IMR-90 (cell line): ENCODE measurements at regions not wholly inside any gene's neighbourhood (a gene's known extent, or its start where the extent isn't known, plus 50 kb on each side); places are given as distances from the start of the nearest gene placed in this dataset.
A peak's percentile ranks its signal among the peaks of the same experiment; 100 is the strongest.

Experiments used
- ATAC-seq: fragments of 200-7000 bp; cut with Tn5 transposase; 2 replicates; pipeline ENCODE4 v1.9.1; 2020; ENCODE audit warnings: low read depth, mild to moderate bottlenecking, moderate library complexity
- BruUV-seq: library from RNA; stranded (reverse); fragments of 400-500 nt; replicated peaks from 2 replicates; lab custom pipeline; 2021; lab: Mats Ljungman, UMichigan
- CTCF ChIA-PET: fragments of 300-600 bp; formaldehyde crosslinking; extraction: SDS; loops from one replicate; lab custom pipeline; 2021; ENCODE audit warnings: antibody characterized with exemption; lab: Yijun Ruan, JAX
- POLR2A ChIA-PET: fragments of 300-600 bp; sonication (Branson Sonifier 250); formaldehyde crosslinking; loops from one replicate; lab custom pipeline; 2022; ENCODE audit warnings: antibody characterized with exemption; ENCODE audit not compliant: unreplicated experiment; lab: Charles Lee
- DNase-seq: peaks from one replicate; pipeline ENCODE4 v3.0.0; 2013
- H2AFZ ChIP-seq: replicated peaks from 2 replicates; pipeline ENCODE3; 2013; ENCODE audit warnings: low read length, mild to moderate bottlenecking; ENCODE audit not compliant: poor library complexity
- H2AK5ac ChIP-seq: 2 replicates; pipeline ENCODE4 v1.6.1; 2013; ENCODE audit warnings: low read depth, low read length, inconsistent platforms
- H2AK9ac ChIP-seq: replicated peaks from 2 replicates; pipeline ENCODE3; 2013; ENCODE audit warnings: mild to moderate bottlenecking, low read depth, low read length, moderate library complexity; ENCODE audit not compliant: poor library complexity
- H2BK120ac ChIP-seq: 2 replicates; pipeline ENCODE4 v1.6.1; 2013; ENCODE audit warnings: low read depth, low read length, inconsistent platforms
- H2BK15ac ChIP-seq: 3 replicates; pipeline ENCODE4 v1.6.1; 2013; ENCODE audit warnings: low read depth, low read length, inconsistent platforms
- H2BK20ac ChIP-seq: 2 replicates; pipeline ENCODE4 v1.6.1; 2013; ENCODE audit warnings: low read depth, mild to moderate bottlenecking, inconsistent platforms, low read length, moderate library complexity
- H2BK5ac ChIP-seq: 2 replicates; pipeline ENCODE4 v1.6.1; 2013; ENCODE audit warnings: mild to moderate bottlenecking, low read depth, low read length, inconsistent platforms; ENCODE audit not compliant: poor library complexity, severe bottlenecking
- H3K14ac ChIP-seq: replicated peaks from 2 replicates; pipeline ENCODE4 v1.6.1; 2013; ENCODE audit warnings: low read depth, low read length, inconsistent platforms
- H3K18ac ChIP-seq: 2 replicates; pipeline ENCODE4 v1.6.1; 2013; ENCODE audit warnings: low read depth, low read length, control low read depth
- H3K23ac ChIP-seq: 2 replicates; pipeline ENCODE4 v1.6.1; 2013; ENCODE audit warnings: low read depth, low read length, inconsistent platforms
- H3K27ac ChIP-seq: 2 replicates; pipeline ENCODE4 v1.5.1; 2013; ENCODE audit warnings: mild to moderate bottlenecking, control low read depth, low read length; ENCODE audit not compliant: insufficient read depth
- H3K27me3 ChIP-seq: 2 replicates; pipeline ENCODE4 v1.6.1; 2013; ENCODE audit warnings: low read length; ENCODE audit not compliant: control insufficient read depth, insufficient read depth
- H3K36me3 ChIP-seq: 2 replicates; pipeline ENCODE4 v1.6.1; 2013; ENCODE audit warnings: low read length, mixed read lengths; ENCODE audit not compliant: control insufficient read depth, insufficient read depth
- H3K4ac ChIP-seq: 2 replicates; pipeline ENCODE4 v1.6.1; 2013; ENCODE audit warnings: low read depth, low read length, inconsistent platforms
- H3K4me1 ChIP-seq: 2 replicates; pipeline ENCODE4 v1.6.1; 2013; ENCODE audit warnings: low read length, mixed read lengths; ENCODE audit not compliant: control insufficient read depth, insufficient read depth
- H3K4me2 ChIP-seq: 2 replicates; pipeline ENCODE4 v1.6.1; 2013; ENCODE audit warnings: low read depth, mild to moderate bottlenecking, control low read depth, low read length, moderate library complexity
- H3K4me3 ChIP-seq: 2 replicates; pipeline ENCODE4 v1.5.1; 2013; ENCODE audit warnings: low read depth, mild to moderate bottlenecking, control low read depth, low read length, moderate library complexity; ENCODE audit not compliant: insufficient read depth
- H3K56ac ChIP-seq: 2 replicates; pipeline ENCODE4 v1.6.1; 2013; ENCODE audit warnings: low read length, inconsistent platforms; ENCODE audit not compliant: insufficient read depth; ENCODE audit errors: extremely low read depth
- H3K79me1 ChIP-seq, 2 experiments: 2 replicates each; pipeline ENCODE4 v1.6.1; 2013; ENCODE audit warnings: low read length in 2 of 2, inconsistent platforms in 1 of 2, low read depth in 1 of 2
- H3K9ac ChIP-seq: 2 replicates; pipeline ENCODE4 v1.6.1; 2013; ENCODE audit warnings: low read depth, low read length, control low read depth
- H3K9me1 ChIP-seq: 2 replicates; pipeline ENCODE4 v1.6.1; 2013; ENCODE audit warnings: low read length, inconsistent platforms; ENCODE audit not compliant: insufficient read depth
- H3K9me3 ChIP-seq: 2 replicates; pipeline ENCODE4 v1.6.1; 2013; ENCODE audit warnings: low read length; ENCODE audit not compliant: control insufficient read depth, insufficient read depth
- H4K20me1 ChIP-seq: 2 replicates; pipeline ENCODE4 v1.6.1; 2013; ENCODE audit warnings: low read length, inconsistent platforms; ENCODE audit not compliant: insufficient read depth
- H4K5ac ChIP-seq: 2 replicates; pipeline ENCODE4 v1.6.1; 2013; ENCODE audit warnings: mild to moderate bottlenecking, low read depth, low read length, control low read depth
- H4K8ac ChIP-seq, 2 experiments: 2 replicates each; pipeline ENCODE4 v1.6.1; 2013; ENCODE audit warnings: low read depth in 2 of 2, low read length in 2 of 2, control low read depth in 1 of 2, inconsistent platforms in 1 of 2
- H4K91ac ChIP-seq: 2 replicates; pipeline ENCODE4 v1.6.1; 2013; ENCODE audit warnings: low read depth, low read length, inconsistent platforms; ENCODE audit not compliant: insufficient read depth
- BHLHE40 ChIP-seq: fragments of 150-350 bp; IDR thresholded peaks from 2 replicates; pipeline ENCODE4 v1.6.1; 2016; ENCODE audit warnings: mild to moderate bottlenecking, low read depth, low read length
- FOS ChIP-seq: fragments of 150-350 bp; IDR thresholded peaks from 2 replicates; pipeline ENCODE4 v1.6.1; 2016; ENCODE audit warnings: low read depth, low read length
- MAFK ChIP-seq: IDR thresholded peaks from 2 replicates; pipeline ENCODE4 v1.6.1; 2012; ENCODE audit warnings: low read depth, low read length, improper control_type of control experiment
- RFX5 ChIP-seq: IDR thresholded peaks from 2 replicates; pipeline ENCODE4 v1.8.0; 2012; ENCODE audit warnings: low read depth, mild to moderate bottlenecking, low read length, moderate library complexity
- SMC3 ChIP-seq: fragments of 150-350 bp; IDR thresholded peaks from 2 replicates; pipeline ENCODE4 v1.6.1; 2016; ENCODE audit warnings: low read depth, mild to moderate bottlenecking, antibody characterized with exemption, low read length, moderate library complexity
- WGBS, 2 experiments: methylation state at CpG; one replicate each; pipeline versions ENCODE4 v1.1.5 to v1.1.7; 2013; ENCODE audit warnings: missing lambda C conversion rate in 2 of 2; ENCODE audit not compliant: insufficient read length in 1 of 2; ENCODE audit errors: extremely low coverage in 2 of 2; 5-methylcytosine and 5-hydroxymethylcytosine counted together
- dilution Hi-C: fragments of 300-500 bp; cut with HindIII; formaldehyde crosslinking; loops from one replicate; pipeline ENCODE4 v1.14.3; 2018; ENCODE audit warnings: low sequenced_read_pairs; ENCODE audit not compliant: unreplicated experiment
- in situ Hi-C: fragments of 300-500 bp; cut with MboI; formaldehyde crosslinking; loops from 3 replicates; pipeline ENCODE4 v1.14.3; 2019; ENCODE audit warnings: low sequenced_read_pairs, inconsistent platforms, mixed read lengths
- intact Hi-C: fragments of 100-400 bp; cut with micrococcal nuclease; formaldehyde crosslinking; loops from 2 replicates; pipeline ENCODE4 v1.10.0; 2022
- TF ChIP-seq, protein P1 (sequence below): fragments of 150-350 bp; IDR thresholded peaks from 2 replicates; pipeline ENCODE4 v1.6.1; 2017; ENCODE audit warnings: mild to moderate bottlenecking, antibody characterized with exemption, low read length, low read depth
- TF ChIP-seq, protein P2 (sequence below): conservative IDR thresholded peaks from 2 replicates; pipeline ENCODE4 v1.5.1; 2012; ENCODE audit warnings: mild to moderate bottlenecking, low read depth, low read length, improper control_type of control experiment

- CTCF ChIA-PET, result no interaction called here
- peak overlapping the region; percentile 72 for H2BK5ac ChIP-seq
- no peak overlapping the region; the same call in 1 of the 2 replicates for H2AK5ac ChIP-seq
- no CpG with 5 or more reads among the region's 3 CpGs for WGBS, 2 experiments
- POLR2A ChIA-PET, result no interaction called here
- intact Hi-C loops, result no loop called here
- no TSS peak for BruUV-seq
- H3K36me3 ChIP-seq, result no peaks in the 10 kb centered on the region
- no peak for TF ChIP-seq RFX5
- TF ChIP-seq FOS, result no peak
- TF ChIP-seq MAFK, result no peak
- TF ChIP-seq, protein P1, sequence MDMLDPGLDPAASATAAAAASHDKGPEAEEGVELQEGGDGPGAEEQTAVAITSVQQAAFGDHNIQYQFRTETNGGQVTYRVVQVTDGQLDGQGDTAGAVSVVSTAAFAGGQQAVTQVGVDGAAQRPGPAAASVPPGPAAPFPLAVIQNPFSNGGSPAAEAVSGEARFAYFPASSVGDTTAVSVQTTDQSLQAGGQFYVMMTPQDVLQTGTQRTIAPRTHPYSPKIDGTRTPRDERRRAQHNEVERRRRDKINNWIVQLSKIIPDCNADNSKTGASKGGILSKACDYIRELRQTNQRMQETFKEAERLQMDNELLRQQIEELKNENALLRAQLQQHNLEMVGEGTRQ, result no peak
- TF ChIP-seq SMC3, result no peak
- TF ChIP-seq, protein P2, sequence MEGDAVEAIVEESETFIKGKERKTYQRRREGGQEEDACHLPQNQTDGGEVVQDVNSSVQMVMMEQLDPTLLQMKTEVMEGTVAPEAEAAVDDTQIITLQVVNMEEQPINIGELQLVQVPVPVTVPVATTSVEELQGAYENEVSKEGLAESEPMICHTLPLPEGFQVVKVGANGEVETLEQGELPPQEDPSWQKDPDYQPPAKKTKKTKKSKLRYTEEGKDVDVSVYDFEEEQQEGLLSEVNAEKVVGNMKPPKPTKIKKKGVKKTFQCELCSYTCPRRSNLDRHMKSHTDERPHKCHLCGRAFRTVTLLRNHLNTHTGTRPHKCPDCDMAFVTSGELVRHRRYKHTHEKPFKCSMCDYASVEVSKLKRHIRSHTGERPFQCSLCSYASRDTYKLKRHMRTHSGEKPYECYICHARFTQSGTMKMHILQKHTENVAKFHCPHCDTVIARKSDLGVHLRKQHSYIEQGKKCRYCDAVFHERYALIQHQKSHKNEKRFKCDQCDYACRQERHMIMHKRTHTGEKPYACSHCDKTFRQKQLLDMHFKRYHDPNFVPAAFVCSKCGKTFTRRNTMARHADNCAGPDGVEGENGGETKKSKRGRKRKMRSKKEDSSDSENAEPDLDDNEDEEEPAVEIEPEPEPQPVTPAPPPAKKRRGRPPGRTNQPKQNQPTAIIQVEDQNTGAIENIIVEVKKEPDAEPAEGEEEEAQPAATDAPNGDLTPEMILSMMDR, result no peak
- no peak for TF ChIP-seq BHLHE40
- H4K91ac ChIP-seq, result peak overlapping the region; percentile 18; the same call in 1 of the 2 replicates
- H4K5ac ChIP-seq, result peak overlapping the region; percentile 44; the same call in 1 of the 2 replicates
- H4K8ac ChIP-seq, result peak overlapping the region in 1 of 2 experiments; percentile 10; a peak in 1 of 4 replicates
- peak overlapping the region; percentile 38; the same call in 1 of the 2 replicates for H3K4ac ChIP-seq
- peak overlapping the region; percentile 81; the same call in 1 of the 2 replicates for H3K18ac ChIP-seq
- in situ Hi-C loops, result no loop called here
- DNase-seq (no peak), ATAC-seq (peak; percentile 69)
- no peaks in the 10 kb centered on the region for H3K9me3 ChIP-seq
- H3K27me3 ChIP-seq, result no peaks in the 10 kb centered on the region
- H3K9me1 ChIP-seq, result no peaks in the 10 kb centered on the region; the same call in 1 of the 2 replicates
- dilution Hi-C loops, result no loop called here
- H2AFZ ChIP-seq, result no peak overlapping the region
- H2BK20ac ChIP-seq, result no peak overlapping the region
- no peak overlapping the region for H3K9ac ChIP-seq
- H4K20me1 ChIP-seq, result no peaks in the 10 kb centered on the region
- peak overlapping the region; percentile 42; the same call in 1 of the 2 replicates for H3K4me2 ChIP-seq
- H2BK120ac ChIP-seq, result peak overlapping the region; percentile 29; the same call in 1 of the 2 replicates
- H2AK9ac ChIP-seq, result no peak overlapping the region
- H3K56ac ChIP-seq, result no peak overlapping the region
- H3K23ac ChIP-seq, result 0 out of 2 replicates have a peak overlapping the region, but pooled peaks have one; percentile 9
- H2BK15ac ChIP-seq, result peak overlapping the region; percentile 60; the same call in 1 of the 3 replicates
- 0 out of 2 replicates have a peak overlapping the region, but pooled peaks have one; percentile 44 for H3K14ac ChIP-seq
- no peak overlapping the region for H3K4me3 ChIP-seq
- H3K27ac ChIP-seq, result no peak overlapping the region
- no peaks in the 10 kb centered on the region for H3K79me1 ChIP-seq
- H3K4me1 ChIP-seq, result peaks cover 3% of the 10 kb centered on the region
Measured at GRCh38 chr3:156769721-156770654, 56.2 kb upstream of the LEKR1 start.
